GM12874 (cell line): ENCODE measurements at regions not wholly inside any gene's neighbourhood (a gene's known extent, or its start where the extent isn't known, plus 50 kb on each side); places are given as distances from the start of the nearest gene placed in this dataset.

Experiments
- CTCF ChIP-seq: IDR thresholded peaks from 2 replicates; pipeline ENCODE4 v1.5.1; 2011; ENCODE audit warnings: low read depth, mild to moderate bottlenecking, control low read depth, low read length, moderate library complexity; ENCODE audit not compliant: insufficient read depth

- no peak for TF ChIP-seq CTCF
Observed at GRCh38 chr5:8216921-8217320, 348.0 kb downstream of the MTRR start.

GRCh38 chr5:8226148-8226547 lies 357.2 kb downstream of the MTRR start:
- no peak for TF ChIP-seq CTCF

GRCh38 chr5:8227112-8227511 lies 358.2 kb downstream of the MTRR start:
- no peak for TF ChIP-seq CTCF

GRCh38 chr5:8229551-8229950 lies 360.6 kb downstream of the MTRR start:
- no peak for TF ChIP-seq CTCF

- TF ChIP-seq CTCF, result no peak
Observed at GRCh38 chr5:8230868-8231267, 361.9 kb downstream of the MTRR start.

- no peak for TF ChIP-seq CTCF
Observed at GRCh38 chr5:8233479-8233878, 364.5 kb downstream of the MTRR start.

- no peak for TF ChIP-seq CTCF
Observed at GRCh38 chr5:8234179-8234770, 365.3 kb downstream of the MTRR start.

- TF ChIP-seq CTCF, result no peak
Observed at GRCh38 chr5:8238080-8238479, 369.1 kb downstream of the MTRR start.
